CD14-positive monocyte (primary cell): ENCODE measurements at regions not wholly inside any gene's neighbourhood (a gene's known extent, or its start where the extent isn't known, plus 50 kb on each side); places are given as distances from the start of the nearest gene placed in this dataset.

Experiments used
- DNase-seq, 3 donors: peaks; one replicate each; pipeline ENCODE4 v3.0.0-alpha.2; 2011 to 2022
- H2AFZ ChIP-seq: 2 replicates; pipeline ENCODE4 v1.6.0; 2012; ENCODE audit warnings: mild to moderate bottlenecking, low read depth, low read length, inconsistent platforms; ENCODE audit not compliant: insufficient read depth, poor library complexity, severe bottlenecking
- H3K27ac ChIP-seq, 2 donors: 1 replicate in 1 of 2; 2 replicates in 1 of 2; pipeline ENCODE4 v1.5.1; 2012 to 2013; ENCODE audit warnings: low read length in 2 of 2, control low read depth in 1 of 2, inconsistent platforms in 1 of 2, low read depth in 1 of 2, mild to moderate bottlenecking in 1 of 2
- H3K27me3 ChIP-seq, 2 donors: one replicate each; pipeline versions ENCODE4 v1.6.0 to v1.6.1; 2011 to 2013; ENCODE audit warnings: low read length in 2 of 2; ENCODE audit not compliant: control insufficient read depth in 2 of 2, insufficient read depth in 2 of 2
- H3K36me3 ChIP-seq, 2 donors: replicated peaks in 1 of 2; 1 replicate in 1 of 2; 2 replicates in 1 of 2; pipeline versions ENCODE4 v1.5.1 to v1.6.1; 2012 to 2013; ENCODE audit warnings: low read length in 2 of 2, control low read depth in 1 of 2, inconsistent platforms in 1 of 2, mild to moderate bottlenecking in 1 of 2; ENCODE audit not compliant: insufficient read depth in 2 of 2, control insufficient read depth in 1 of 2
- H3K4me1 ChIP-seq, 2 donors: 1 replicate in 1 of 2; 2 replicates in 1 of 2; pipeline versions ENCODE4 v1.5.1 to v1.6.1; 2012 to 2013; ENCODE audit warnings: low read length in 2 of 2, control low read depth in 1 of 2, inconsistent platforms in 1 of 2, mild to moderate bottlenecking in 1 of 2, moderate library complexity in 1 of 2; ENCODE audit not compliant: insufficient read depth in 2 of 2, control insufficient read depth in 1 of 2
- H3K4me2 ChIP-seq: replicated peaks from 2 replicates; pipeline ENCODE3; 2012; ENCODE audit warnings: low read length, moderate library complexity, mild to moderate bottlenecking; ENCODE audit not compliant: poor library complexity, severe bottlenecking; ENCODE audit errors: extremely low read depth
- H3K4me3 ChIP-seq, 3 experiments: fragments of 200-600 bp in 1 of 3; sonication (generic) in 1 of 3; replicated peaks in 1 of 3; 1 replicate in 2 of 3; 2 replicates in 1 of 3; pipeline ENCODE4 v1.5.1; 2011 to 2013; ENCODE audit warnings: low read length in 3 of 3, mild to moderate bottlenecking in 3 of 3, control low read depth in 2 of 3, low read depth in 2 of 3, inconsistent platforms in 1 of 3, moderate library complexity in 1 of 3
- H3K79me2 ChIP-seq: 2 replicates; pipeline ENCODE4 v1.6.0; 2012; ENCODE audit warnings: mild to moderate bottlenecking, control low read depth, inconsistent platforms, low read length, moderate library complexity; ENCODE audit not compliant: insufficient read depth
- H3K9ac ChIP-seq: 2 replicates; pipeline ENCODE4 v1.6.0; 2017; ENCODE audit warnings: low read length, mild to moderate bottlenecking; ENCODE audit not compliant: insufficient read depth, poor library complexity, severe bottlenecking
- H3K9me3 ChIP-seq, 2 donors: replicated peaks in 1 of 2; 1 replicate in 1 of 2; 2 replicates in 1 of 2; pipeline versions ENCODE4 v1.5.1 to v1.6.1; 2012 to 2013; ENCODE audit warnings: low read length in 2 of 2, control low read depth in 1 of 2; ENCODE audit not compliant: control insufficient read depth in 1 of 2, insufficient read depth in 1 of 2
- H4K20me1 ChIP-seq: 2 replicates; pipeline ENCODE4 v1.6.0; 2012; ENCODE audit warnings: mild to moderate bottlenecking, low read length, control low read depth, moderate library complexity; ENCODE audit not compliant: insufficient read depth
- H3K27ac Mint-ChIP-seq, 7 donors: one replicate each; pipeline ENCODE4 v1.8.0; 2020; ENCODE audit warnings: mild to moderate bottlenecking in 7 of 7, mixed read lengths in 7 of 7, moderate library complexity in 6 of 7, inconsistent platforms in 2 of 7
- H3K27me3 Mint-ChIP-seq, 3 donors: one replicate each; pipeline ENCODE4 v1.8.0; 2021 to 2022; ENCODE audit warnings: low read depth in 3 of 3, mild to moderate bottlenecking in 3 of 3, mixed read lengths in 3 of 3, moderate library complexity in 3 of 3, inconsistent platforms in 1 of 3
- H3K36me3 Mint-ChIP-seq, 2 donors: one replicate each; pipeline ENCODE4 v1.8.0; 2020; ENCODE audit warnings: mixed read lengths in 2 of 2, inconsistent platforms in 1 of 2, mild to moderate bottlenecking in 1 of 2
- H3K4me1 Mint-ChIP-seq: one replicate; pipeline ENCODE4 v1.8.0; 2020; ENCODE audit warnings: mild to moderate bottlenecking, mixed read lengths
- H3K4me3 Mint-ChIP-seq, 2 donors: one replicate each; pipeline ENCODE4 v1.8.0; 2020; ENCODE audit warnings: mild to moderate bottlenecking in 2 of 2, mixed read lengths in 2 of 2, moderate library complexity in 1 of 2
- H3K9me3 Mint-ChIP-seq, 7 donors: one replicate each; pipeline ENCODE4 v1.8.0; 2020 to 2022; ENCODE audit warnings: mixed read lengths in 7 of 7, mild to moderate bottlenecking in 6 of 7, moderate library complexity in 6 of 7, inconsistent platforms in 2 of 7
- WGBS: methylation state at CpG from one replicate; pipeline ENCODE4 v1.1.5; 2013; ENCODE audit warnings: missing lambda C conversion rate; ENCODE audit not compliant: insufficient coverage; 5-methylcytosine and 5-hydroxymethylcytosine counted together
- intact Hi-C, 2 donors: fragments of 100-400 bp; cut with micrococcal nuclease; formaldehyde crosslinking; loops; one replicate each; pipeline versions ENCODE4 v1.15.0 to v1.15.1; 2023
- TF ChIP-seq, protein P1 (sequence below): fragments of 200-600 bp; IDR thresholded peaks from one replicate; pipeline ENCODE4 v1.8.0; 2022; ENCODE audit warnings: antibody characterized with exemption, mild to moderate bottlenecking

DNA sequence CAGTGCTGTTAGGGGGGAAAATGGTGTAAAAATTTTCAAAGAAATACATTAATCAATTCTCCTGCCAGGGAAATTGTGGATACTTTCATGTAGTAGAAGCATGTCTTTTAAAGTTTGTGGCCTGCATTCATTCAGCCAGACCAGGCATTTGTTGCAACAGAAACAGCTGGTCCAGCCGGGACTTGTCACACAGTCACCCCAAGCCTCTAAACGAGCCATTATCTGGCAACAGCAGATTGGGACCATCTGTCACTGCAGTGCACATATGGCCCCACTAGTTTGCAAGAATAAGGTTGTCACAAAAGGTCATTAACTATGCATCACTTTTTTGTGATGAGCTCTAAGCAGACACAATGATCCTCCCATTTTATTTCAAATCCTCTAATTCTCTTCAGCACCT is 193.9 kb downstream of the PHLDA1 start:
- no peak overlapping the region for H3K27ac Mint-ChIP-seq
- H2AFZ ChIP-seq, result no peak overlapping the region
- H3K4me3 Mint-ChIP-seq, result no peak overlapping the region
- no peak for DNase-seq
- H3K36me3 ChIP-seq, result no peaks in the 10 kb centered on the region
- H3K36me3 Mint-ChIP-seq, result no peaks in the 10 kb centered on the region
- 86% methylated on average over 2 of the region's 2 CpGs for WGBS
- H3K4me1 ChIP-seq, result no peaks in the 10 kb centered on the region
- no peak overlapping the region for H3K4me2 ChIP-seq
- no peak overlapping the region for H3K4me3 ChIP-seq
- no peak overlapping the region for H3K9ac ChIP-seq
- H3K27me3 ChIP-seq, result no peaks in the 10 kb centered on the region
- H3K27ac ChIP-seq, result no peak overlapping the region
- intact Hi-C loops, result no loop called here
- no peaks in the 10 kb centered on the region for H4K20me1 ChIP-seq
- TF ChIP-seq, protein P1, sequence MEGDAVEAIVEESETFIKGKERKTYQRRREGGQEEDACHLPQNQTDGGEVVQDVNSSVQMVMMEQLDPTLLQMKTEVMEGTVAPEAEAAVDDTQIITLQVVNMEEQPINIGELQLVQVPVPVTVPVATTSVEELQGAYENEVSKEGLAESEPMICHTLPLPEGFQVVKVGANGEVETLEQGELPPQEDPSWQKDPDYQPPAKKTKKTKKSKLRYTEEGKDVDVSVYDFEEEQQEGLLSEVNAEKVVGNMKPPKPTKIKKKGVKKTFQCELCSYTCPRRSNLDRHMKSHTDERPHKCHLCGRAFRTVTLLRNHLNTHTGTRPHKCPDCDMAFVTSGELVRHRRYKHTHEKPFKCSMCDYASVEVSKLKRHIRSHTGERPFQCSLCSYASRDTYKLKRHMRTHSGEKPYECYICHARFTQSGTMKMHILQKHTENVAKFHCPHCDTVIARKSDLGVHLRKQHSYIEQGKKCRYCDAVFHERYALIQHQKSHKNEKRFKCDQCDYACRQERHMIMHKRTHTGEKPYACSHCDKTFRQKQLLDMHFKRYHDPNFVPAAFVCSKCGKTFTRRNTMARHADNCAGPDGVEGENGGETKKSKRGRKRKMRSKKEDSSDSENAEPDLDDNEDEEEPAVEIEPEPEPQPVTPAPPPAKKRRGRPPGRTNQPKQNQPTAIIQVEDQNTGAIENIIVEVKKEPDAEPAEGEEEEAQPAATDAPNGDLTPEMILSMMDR, result no peak
- H3K9me3 ChIP-seq, result no peaks in the 10 kb centered on the region
- H3K4me1 Mint-ChIP-seq, result no peaks in the 10 kb centered on the region
- peaks cover 0 to 3% (median 2%) of the 10 kb centered on the region in 3 donors for H3K27me3 Mint-ChIP-seq
- H3K9me3 Mint-ChIP-seq, result peaks cover 0 to 5% (median 1%) of the 10 kb centered on the region in 7 donors
- H3K79me2 ChIP-seq, result no peaks in the 10 kb centered on the region

DNA sequence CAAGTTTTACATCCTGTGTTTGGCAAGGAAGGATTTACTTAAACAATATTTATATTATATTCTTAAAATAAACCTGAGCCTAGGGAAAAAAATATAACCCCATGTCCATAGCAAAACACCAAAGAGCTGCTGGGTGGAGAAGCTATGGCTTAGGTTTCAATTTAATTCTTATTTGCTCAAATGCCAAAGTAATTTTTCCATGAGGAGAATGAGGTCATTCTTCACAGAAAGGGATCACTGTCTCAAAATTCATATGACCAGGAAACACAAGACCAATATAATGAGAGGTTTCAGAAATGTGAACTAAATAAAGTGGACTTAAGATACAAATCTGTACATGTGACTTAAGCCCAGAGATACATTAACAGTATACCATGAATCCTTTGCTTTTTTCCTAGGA is 195.0 kb downstream of the PHLDA1 start:
- Mint-ChIP-seq H3K4me3 (no peak overlapping the region), H3K4me1 (no peaks in the 10 kb centered on the region), H3K27ac (no peak overlapping the region), H3K27me3 (peaks cover 0 to 4% (median 3%) of the 10 kb centered on the region in 3 donors), H3K36me3 (no peaks in the 10 kb centered on the region), H3K9me3 (peaks cover 0 to 5% (median 0%) of the 10 kb centered on the region in 7 donors)
- Histone ChIP-seq H3K36me3 (no peaks in the 10 kb centered on the region), H4K20me1 (no peaks in the 10 kb centered on the region), H3K4me1 (no peaks in the 10 kb centered on the region), H2AFZ (no peak overlapping the region), H3K79me2 (no peaks in the 10 kb centered on the region), H3K27me3 (no peaks in the 10 kb centered on the region), H3K4me3 (no peak overlapping the region), H3K4me2 (no peak overlapping the region), H3K9me3 (no peaks in the 10 kb centered on the region), H3K27ac (no peak overlapping the region), H3K9ac (no peak overlapping the region)
- TF ChIP-seq, protein P1, result no peak
- DNase-seq, result no peak
- intact Hi-C loops, result no loop called here
